UCSD-AML1 (cell line): ENCODE measurements at regions not wholly inside any gene's neighbourhood (a gene's known extent, or its start where the extent isn't known, plus 50 kb on each side); places are given as distances from the start of the nearest gene placed in this dataset.
"Not testable (repeated sequence)": the region's sequence is repeated elsewhere in the genome, so short reads cannot be mapped to it uniquely, and the experiment has no call there.

Experiments
- DNase-seq: peaks from one replicate; lab custom pipeline; 2025; ENCODE audit not compliant: unreplicated experiment; lab: John Stamatoyannopoulos, UW

- not testable (repeated sequence) for DNase-seq
Measured at GRCh38 chr18:14190776-14191442, 58.7 kb upstream of the ZNF519 start.

- DNase-seq: no peak
Measured at GRCh38 chr18:14189858-14190257, 57.6 kb upstream of the ZNF519 start.

GRCh38 chr18:14188751-14189406, 56.6 kb upstream of the ZNF519 start:
- not testable (repeated sequence) for DNase-seq
